PC-9 (cell line): ENCODE measurements at regions not wholly inside any gene's neighbourhood (a gene's known extent, or its start where the extent isn't known, plus 50 kb on each side); places are given as distances from the start of the nearest gene placed in this dataset.

Experiments used
- BruUV-seq: library from RNA; stranded (reverse); fragments of 400-500 nt; replicated peaks from 2 replicates; lab custom pipeline; 2021; lab: Mats Ljungman, UMichigan
- CTCF ChIA-PET: fragments of 300-600 bp; sonication (Branson Sonifier 250); formaldehyde crosslinking; loops from one replicate; lab custom pipeline; 2022; ENCODE audit warnings: antibody characterized with exemption; lab: Charles Lee
- POLR2A ChIA-PET: fragments of 300-600 bp; sonication (Branson Sonifier 250); formaldehyde crosslinking; loops from one replicate; lab custom pipeline; 2022; ENCODE audit warnings: antibody characterized with exemption; ENCODE audit not compliant: unreplicated experiment; lab: Charles Lee
- DNase-seq, 2 experiments: peaks; one replicate each; pipeline versions ENCODE4 v3.0.0 to v3.0.0-alpha.2; 2015 to 2022; ENCODE audit warnings: mixed read lengths in 1 of 2
- H2AFZ ChIP-seq: fragments of 200-600 bp; sonication (generic); 2 replicates; pipeline ENCODE4 v1.8.1; 2017; ENCODE audit warnings: antibody characterized with exemption
- H3F3A ChIP-seq: fragments of 200-600 bp; sonication (generic); 2 replicates; pipeline ENCODE4 v1.8.1; 2017; ENCODE audit warnings: antibody characterized with exemption, mild to moderate bottlenecking, low read depth; ENCODE audit not compliant: insufficient read depth
- H3K27ac ChIP-seq: fragments of 200-600 bp; sonication (generic); 2 replicates; pipeline ENCODE4 v1.6.1; 2016; ENCODE audit warnings: mixed run types
- H3K27me3 ChIP-seq: fragments of 200-600 bp; sonication (generic); 2 replicates; pipeline ENCODE4 v1.6.1; 2016; ENCODE audit warnings: low read depth, mixed run types; ENCODE audit not compliant: insufficient read depth
- H3K36me3 ChIP-seq: fragments of 200-600 bp; sonication (generic); 2 replicates; pipeline ENCODE4 v1.6.1; 2016; ENCODE audit warnings: low read depth, mixed run types
- H3K4me1 ChIP-seq: fragments of 200-600 bp; sonication (generic); replicated peaks from 2 replicates; pipeline ENCODE4 v1.6.1; 2016; ENCODE audit warnings: mixed run types; ENCODE audit not compliant: insufficient read depth
- H3K4me2 ChIP-seq: fragments of 200-600 bp; sonication (generic); 2 replicates; pipeline ENCODE4 v1.6.1; 2017; ENCODE audit warnings: mixed run types
- H3K4me3 ChIP-seq: fragments of 200-600 bp; sonication (generic); 2 replicates; pipeline ENCODE4 v1.6.1; 2016; ENCODE audit warnings: mixed run types
- H3K79me2 ChIP-seq: fragments of 200-600 bp; sonication (generic); 2 replicates; pipeline ENCODE4 v1.6.1; 2017; ENCODE audit warnings: low read depth, mixed run types
- H3K9me2 ChIP-seq: fragments of 200-600 bp; sonication (generic); 2 replicates; pipeline ENCODE4 v1.8.1; 2017; ENCODE audit warnings: mild to moderate bottlenecking; ENCODE audit not compliant: insufficient read depth
- H3K9me3 ChIP-seq: fragments of 200-600 bp; sonication (generic); 2 replicates; pipeline ENCODE4 v1.8.1; 2016; ENCODE audit warnings: low read depth; ENCODE audit not compliant: insufficient read depth
- H4K20me1 ChIP-seq: fragments of 200-600 bp; sonication (generic); 2 replicates; pipeline ENCODE4 v1.8.1; 2017; ENCODE audit not compliant: insufficient read depth
- EZH2 ChIP-seq: fragments of 200-600 bp; sonication (generic); IDR thresholded peaks from 2 replicates; pipeline ENCODE4 v1.8.0; 2017; ENCODE audit warnings: antibody characterized with exemption, low read depth
- intact Hi-C: fragments of 100-400 bp; cut with micrococcal nuclease; formaldehyde crosslinking; loops from one replicate; pipeline ENCODE4 v1.10.0; 2022; ENCODE audit not compliant: unreplicated experiment
- TF ChIP-seq, protein P1 (sequence below): fragments of 200-600 bp; sonication (generic); conservative IDR thresholded peaks from 2 replicates; pipeline ENCODE4 v1.6.1; 2017; ENCODE audit warnings: mixed run types, antibody characterized with exemption, mild to moderate bottlenecking, moderate library complexity

GRCh38 chr7:113389112-113389646 is 270.8 kb upstream of the SMIM30 start:
- H3K79me2 ChIP-seq = no peaks in the 10 kb centered on the region
- no peak overlapping the region for H3K4me2 ChIP-seq
- intact Hi-C loops = no loop called here
- no peak for DNase-seq
- no peaks in the 10 kb centered on the region for H3F3A ChIP-seq
- H3K4me1 ChIP-seq = no peaks in the 10 kb centered on the region
- no peaks in the 10 kb centered on the region for H3K9me3 ChIP-seq
- TF ChIP-seq EZH2 = no peak
- TF ChIP-seq, protein P1, sequence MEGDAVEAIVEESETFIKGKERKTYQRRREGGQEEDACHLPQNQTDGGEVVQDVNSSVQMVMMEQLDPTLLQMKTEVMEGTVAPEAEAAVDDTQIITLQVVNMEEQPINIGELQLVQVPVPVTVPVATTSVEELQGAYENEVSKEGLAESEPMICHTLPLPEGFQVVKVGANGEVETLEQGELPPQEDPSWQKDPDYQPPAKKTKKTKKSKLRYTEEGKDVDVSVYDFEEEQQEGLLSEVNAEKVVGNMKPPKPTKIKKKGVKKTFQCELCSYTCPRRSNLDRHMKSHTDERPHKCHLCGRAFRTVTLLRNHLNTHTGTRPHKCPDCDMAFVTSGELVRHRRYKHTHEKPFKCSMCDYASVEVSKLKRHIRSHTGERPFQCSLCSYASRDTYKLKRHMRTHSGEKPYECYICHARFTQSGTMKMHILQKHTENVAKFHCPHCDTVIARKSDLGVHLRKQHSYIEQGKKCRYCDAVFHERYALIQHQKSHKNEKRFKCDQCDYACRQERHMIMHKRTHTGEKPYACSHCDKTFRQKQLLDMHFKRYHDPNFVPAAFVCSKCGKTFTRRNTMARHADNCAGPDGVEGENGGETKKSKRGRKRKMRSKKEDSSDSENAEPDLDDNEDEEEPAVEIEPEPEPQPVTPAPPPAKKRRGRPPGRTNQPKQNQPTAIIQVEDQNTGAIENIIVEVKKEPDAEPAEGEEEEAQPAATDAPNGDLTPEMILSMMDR = no peak
- H4K20me1 ChIP-seq = no peaks in the 10 kb centered on the region
- no peaks in the 10 kb centered on the region for H3K9me2 ChIP-seq
- ChIA-PET POLR2A (no interaction called here), CTCF (no interaction called here)
- H3K36me3 ChIP-seq = no peaks in the 10 kb centered on the region
- no peak overlapping the region for H3K27ac ChIP-seq
- BruUV-seq = no TSS peak
- no peak overlapping the region for H3K4me3 ChIP-seq
- no peak overlapping the region for H2AFZ ChIP-seq
- no peaks in the 10 kb centered on the region for H3K27me3 ChIP-seq

GRCh38 chr7:113383638-113384037 is 265.3 kb upstream of the SMIM30 start:
- BruUV-seq = no TSS peak
- intact Hi-C loops = no loop called here
- H4K20me1 ChIP-seq = no peaks in the 10 kb centered on the region
- ChIA-PET CTCF (no interaction called here), POLR2A (no interaction called here)
- no peak overlapping the region for H3K4me3 ChIP-seq
- H3K9me2 ChIP-seq = no peaks in the 10 kb centered on the region
- TF ChIP-seq EZH2 = no peak
- TF ChIP-seq, protein P1 = no peak
- H3K9me3 ChIP-seq = no peaks in the 10 kb centered on the region
- no peak overlapping the region for H3K4me2 ChIP-seq
- no peaks in the 10 kb centered on the region for H3K79me2 ChIP-seq
- no peak for DNase-seq
- H3K4me1 ChIP-seq = no peaks in the 10 kb centered on the region
- no peaks in the 10 kb centered on the region for H3F3A ChIP-seq
- H3K27me3 ChIP-seq = no peaks in the 10 kb centered on the region
- no peak overlapping the region for H2AFZ ChIP-seq
- no peaks in the 10 kb centered on the region for H3K36me3 ChIP-seq
- H3K27ac ChIP-seq = no peak overlapping the region

GRCh38 chr7:113379746-113380145 is 261.4 kb upstream of the SMIM30 start:
- H3K79me2 ChIP-seq = no peaks in the 10 kb centered on the region
- ChIA-PET POLR2A (no interaction called here), CTCF (no interaction called here)
- H2AFZ ChIP-seq = no peak overlapping the region
- H4K20me1 ChIP-seq = no peaks in the 10 kb centered on the region
- no peak overlapping the region for H3K27ac ChIP-seq
- H3K27me3 ChIP-seq = no peaks in the 10 kb centered on the region
- H3K36me3 ChIP-seq = no peaks in the 10 kb centered on the region
- H3K4me1 ChIP-seq = no peaks in the 10 kb centered on the region
- no peak for DNase-seq
- no peaks in the 10 kb centered on the region for H3F3A ChIP-seq
- no peaks in the 10 kb centered on the region for H3K9me3 ChIP-seq
- TF ChIP-seq, protein P1 = no peak
- TF ChIP-seq EZH2 = no peak
- no TSS peak for BruUV-seq
- no peaks in the 10 kb centered on the region for H3K9me2 ChIP-seq
- H3K4me2 ChIP-seq = no peak overlapping the region
- intact Hi-C loops = no loop called here
- H3K4me3 ChIP-seq = no peak overlapping the region
